ENCODE measurements at regions not wholly inside any gene's neighbourhood (a gene's known extent, or its start where the extent isn't known, plus 50 kb on each side); places are given as distances from the start of the nearest gene placed in this dataset.

- TF ChIP-seq CTCF (IDR thresholded peaks at IDR 0.05) = no peak
These were observed 152.1 kb upstream of the GHITM start for GRCh38 chr10:83987216-83987615.

- TF ChIP-seq CTCF (IDR thresholded peaks at IDR 0.05) = no peak
These were observed 150.9 kb upstream of the GHITM start for GRCh38 chr10:83988435-83988834.

DNA sequence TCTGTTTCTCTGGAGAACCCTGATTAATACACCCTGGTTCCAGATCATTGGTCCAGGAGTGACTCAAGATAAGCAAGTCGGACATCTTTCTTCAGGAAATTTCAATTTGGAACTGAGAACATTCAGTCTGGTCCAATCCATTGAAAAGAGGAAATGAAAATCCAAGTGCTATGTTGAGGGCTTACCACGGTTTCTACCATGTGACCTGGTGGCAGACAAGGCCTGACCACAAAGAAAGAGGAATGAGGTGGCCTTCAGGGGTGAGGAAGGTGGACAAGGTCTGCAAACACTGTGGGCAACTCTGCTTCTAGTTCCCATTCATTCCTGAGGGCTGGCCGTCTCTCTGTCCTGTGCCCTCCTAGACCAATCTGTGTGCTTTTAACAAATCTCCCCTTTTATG, 149.2 kb upstream of the GHITM start:
- no peak for TF ChIP-seq CTCF (IDR thresholded peaks at IDR 0.05)

DNA sequence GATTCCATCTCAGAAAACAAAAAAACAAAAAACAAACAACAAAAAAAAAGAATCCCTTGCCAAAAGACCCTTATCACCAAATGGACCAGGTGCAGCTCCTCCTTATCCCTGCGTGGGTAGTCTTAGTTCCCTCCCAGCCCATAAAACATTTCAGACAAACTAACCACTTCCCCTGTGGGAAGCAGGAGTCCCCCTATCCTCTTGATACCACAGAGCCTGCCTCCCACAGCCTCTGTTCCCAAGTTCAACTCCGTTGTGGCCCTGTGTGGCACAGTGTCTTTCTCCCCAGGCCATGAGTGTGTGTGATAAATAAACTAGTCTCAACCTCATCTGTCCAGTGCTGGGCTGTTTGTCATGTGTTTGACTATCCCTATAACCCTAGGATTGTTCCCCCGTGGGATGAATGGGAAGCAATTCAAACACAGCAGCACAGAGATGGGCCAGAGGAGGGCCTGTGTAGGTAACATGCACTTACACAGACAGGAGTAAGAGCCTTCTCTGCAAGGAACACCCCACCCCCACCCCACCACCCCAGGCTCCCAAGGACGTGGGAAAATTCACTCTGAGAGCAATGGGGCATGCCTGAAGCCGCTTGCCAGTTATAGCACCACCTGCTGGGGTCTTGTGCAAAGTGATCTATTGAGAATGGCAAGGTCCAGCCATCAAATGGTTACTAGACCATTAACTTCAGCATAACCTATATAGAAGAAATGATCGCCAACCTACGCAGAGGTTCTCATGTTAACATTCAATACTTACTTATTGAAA, 147.1 kb upstream of the GHITM start:
- peak; percentile 65 for TF ChIP-seq CTCF (IDR thresholded peaks at IDR 0.05)

GRCh38 chr10:83994325-83994724, 145.0 kb upstream of the GHITM start:
- TF ChIP-seq CTCF (IDR thresholded peaks at IDR 0.05) = no peak

DNA sequence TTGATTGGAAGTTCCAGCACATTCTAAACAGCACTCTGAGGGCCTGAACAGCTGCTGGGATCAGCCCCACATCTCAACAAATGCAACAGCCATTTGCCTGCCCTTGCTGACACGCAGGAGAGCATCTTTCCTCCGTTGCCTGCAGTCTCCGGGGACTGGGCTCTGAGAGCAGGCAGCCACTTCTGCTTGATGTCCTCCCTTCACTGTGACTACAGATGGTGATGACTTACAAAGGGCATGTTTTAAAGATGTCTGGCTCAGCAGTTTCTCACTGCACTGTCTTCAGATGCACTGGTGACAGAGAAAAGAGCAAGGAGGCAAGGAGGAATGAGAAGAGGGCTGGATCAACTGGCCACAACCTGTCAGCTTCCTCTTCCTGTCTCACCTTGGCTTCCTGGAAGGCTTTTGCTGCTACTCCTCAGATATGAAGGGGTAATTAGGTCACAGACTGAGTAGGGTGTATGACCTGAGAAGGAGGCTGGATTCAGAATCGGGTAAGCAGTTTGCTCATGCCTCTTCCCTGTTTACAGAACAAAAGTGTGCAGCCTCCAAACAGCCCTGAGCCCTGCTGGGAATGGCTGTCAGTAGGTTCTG, 143.5 kb upstream of the GHITM start:
- TF ChIP-seq CTCF (IDR thresholded peaks at IDR 0.05) = no peak

- TF ChIP-seq CTCF (IDR thresholded peaks at IDR 0.05) = no peak
These were observed 135.1 kb upstream of the GHITM start for GRCh38 chr10:84004221-84004620.
